Suprapubic skin (tissue), 4 donors: ENCODE measurements at regions not wholly inside any gene's neighbourhood (a gene's known extent, or its start where the extent isn't known, plus 50 kb on each side); places are given as distances from the start of the nearest gene placed in this dataset.

ENCODE experiments used
- EP300 ChIP-seq: sonication (generic); formaldehyde crosslinking; IDR thresholded peaks from one replicate; pipeline ENCODE4 v1.6.1; 2017; ENCODE audit warnings: antibody characterized with exemption
- POLR2A ChIP-seq, 2 donors: fragments of 450-650 bp; IDR thresholded peaks; one replicate each; pipeline ENCODE4 v1.6.1; 2017; ENCODE audit warnings: antibody characterized with exemption in 2 of 2, mild to moderate bottlenecking in 2 of 2, moderate library complexity in 2 of 2
- POLR2AphosphoS5 ChIP-seq, 3 donors: sonication (generic); formaldehyde crosslinking; IDR thresholded peaks; one replicate each; pipeline ENCODE4 v1.6.1; 2017; ENCODE audit warnings: antibody characterized with exemption in 3 of 3
- TF ChIP-seq, protein P1 (sequence below), 2 donors: fragments of 200-600 bp in 1 of 2; fragments of 450-650 bp in 1 of 2; sonication (generic) in 1 of 2; IDR thresholded peaks; one replicate each; pipeline ENCODE4 v1.5.1; 2016 to 2019; ENCODE audit warnings: antibody characterized with exemption in 2 of 2, mild to moderate bottlenecking in 1 of 2, moderate library complexity in 1 of 2

DNA sequence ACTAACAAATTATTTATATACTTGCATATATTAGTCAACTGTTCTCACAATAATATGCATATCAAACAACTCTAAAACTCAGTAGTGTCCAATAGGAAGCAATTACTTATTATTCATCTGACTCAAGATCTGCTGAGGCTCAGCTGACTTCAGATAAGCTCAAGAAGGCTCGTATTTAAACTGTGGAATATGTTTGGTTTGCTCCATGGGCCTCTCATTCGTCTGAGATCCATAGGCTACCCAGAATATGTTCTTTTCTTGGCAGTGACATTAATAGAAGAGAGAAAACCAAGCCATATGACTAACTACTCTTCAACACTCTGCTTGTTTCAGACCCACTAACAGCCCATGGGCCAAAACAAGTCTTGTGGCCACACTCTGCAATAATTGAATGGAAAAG is 107.7 kb upstream of the MAP2 start:
- TF ChIP-seq, protein P1, sequence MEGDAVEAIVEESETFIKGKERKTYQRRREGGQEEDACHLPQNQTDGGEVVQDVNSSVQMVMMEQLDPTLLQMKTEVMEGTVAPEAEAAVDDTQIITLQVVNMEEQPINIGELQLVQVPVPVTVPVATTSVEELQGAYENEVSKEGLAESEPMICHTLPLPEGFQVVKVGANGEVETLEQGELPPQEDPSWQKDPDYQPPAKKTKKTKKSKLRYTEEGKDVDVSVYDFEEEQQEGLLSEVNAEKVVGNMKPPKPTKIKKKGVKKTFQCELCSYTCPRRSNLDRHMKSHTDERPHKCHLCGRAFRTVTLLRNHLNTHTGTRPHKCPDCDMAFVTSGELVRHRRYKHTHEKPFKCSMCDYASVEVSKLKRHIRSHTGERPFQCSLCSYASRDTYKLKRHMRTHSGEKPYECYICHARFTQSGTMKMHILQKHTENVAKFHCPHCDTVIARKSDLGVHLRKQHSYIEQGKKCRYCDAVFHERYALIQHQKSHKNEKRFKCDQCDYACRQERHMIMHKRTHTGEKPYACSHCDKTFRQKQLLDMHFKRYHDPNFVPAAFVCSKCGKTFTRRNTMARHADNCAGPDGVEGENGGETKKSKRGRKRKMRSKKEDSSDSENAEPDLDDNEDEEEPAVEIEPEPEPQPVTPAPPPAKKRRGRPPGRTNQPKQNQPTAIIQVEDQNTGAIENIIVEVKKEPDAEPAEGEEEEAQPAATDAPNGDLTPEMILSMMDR (IDR thresholded peaks at IDR 0.05), result no peak
- no peak for TF ChIP-seq POLR2A (IDR thresholded peaks at IDR 0.05)
- TF ChIP-seq POLR2AphosphoS5 (IDR thresholded peaks at IDR 0.05), result no peak
- TF ChIP-seq EP300, result no peak
